ENCODE measurements at regions not wholly inside any gene's neighbourhood (a gene's known extent, or its start where the extent isn't known, plus 50 kb on each side); places are given as distances from the start of the nearest gene placed in this dataset.

DNA sequence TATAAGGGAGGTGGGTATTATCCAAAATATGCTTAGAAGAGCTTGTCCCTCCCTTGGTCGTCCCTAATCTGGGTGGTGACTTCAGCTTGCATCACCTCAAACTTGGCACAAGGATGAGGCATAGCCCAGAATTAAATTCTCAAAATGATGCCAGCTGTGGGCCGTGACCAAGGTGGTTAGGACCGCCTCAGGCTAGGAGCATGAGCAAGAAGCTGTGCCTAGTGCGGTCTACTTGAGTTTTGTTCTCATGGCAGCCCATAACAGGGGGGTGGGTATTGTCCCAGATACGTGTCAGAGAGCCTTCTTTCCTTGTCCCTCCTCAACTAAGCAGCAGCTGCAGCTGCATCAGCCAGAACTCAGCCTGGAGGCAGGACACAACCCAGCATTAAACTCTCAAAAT lies 2620.0 kb downstream of the PCDH7 start:
- no peaks in the 10 kb centered on the region for H3K27me3 ChIP-seq (ENCODE audit: control insufficient read depth, insufficient read depth, low read length)
- no peak overlapping the region for H3K9ac ChIP-seq (ENCODE audit: low read length in 3 of 3)
- H3K4me3 ChIP-seq (ENCODE audit: low read length in 3 of 3), result no peak overlapping the region
- H3K27ac ChIP-seq (ENCODE audit: low read depth in 2 of 2, low read length in 2 of 2), result no peak overlapping the region
- TF ChIP-seq, protein P1, sequence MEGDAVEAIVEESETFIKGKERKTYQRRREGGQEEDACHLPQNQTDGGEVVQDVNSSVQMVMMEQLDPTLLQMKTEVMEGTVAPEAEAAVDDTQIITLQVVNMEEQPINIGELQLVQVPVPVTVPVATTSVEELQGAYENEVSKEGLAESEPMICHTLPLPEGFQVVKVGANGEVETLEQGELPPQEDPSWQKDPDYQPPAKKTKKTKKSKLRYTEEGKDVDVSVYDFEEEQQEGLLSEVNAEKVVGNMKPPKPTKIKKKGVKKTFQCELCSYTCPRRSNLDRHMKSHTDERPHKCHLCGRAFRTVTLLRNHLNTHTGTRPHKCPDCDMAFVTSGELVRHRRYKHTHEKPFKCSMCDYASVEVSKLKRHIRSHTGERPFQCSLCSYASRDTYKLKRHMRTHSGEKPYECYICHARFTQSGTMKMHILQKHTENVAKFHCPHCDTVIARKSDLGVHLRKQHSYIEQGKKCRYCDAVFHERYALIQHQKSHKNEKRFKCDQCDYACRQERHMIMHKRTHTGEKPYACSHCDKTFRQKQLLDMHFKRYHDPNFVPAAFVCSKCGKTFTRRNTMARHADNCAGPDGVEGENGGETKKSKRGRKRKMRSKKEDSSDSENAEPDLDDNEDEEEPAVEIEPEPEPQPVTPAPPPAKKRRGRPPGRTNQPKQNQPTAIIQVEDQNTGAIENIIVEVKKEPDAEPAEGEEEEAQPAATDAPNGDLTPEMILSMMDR (IDR thresholded peaks at IDR 0.05; ENCODE audit: borderline replicate concordance, extremely low read depth, insufficient read depth), result no peak
- no peaks in the 10 kb centered on the region for H3K36me3 ChIP-seq (ENCODE audit: control insufficient read depth in 2 of 3, insufficient read depth in 3 of 3, low read length in 3 of 3)
- peaks cover 0 to 3% (median 0%) of the 10 kb centered on the region in 3 donors for H3K9me3 ChIP-seq (ENCODE audit: control insufficient read depth in 2 of 3, insufficient read depth in 1 of 3, low read length in 3 of 3)
- FAIRE-seq (no peak), DNase-seq (no peak)
- no peaks in the 10 kb centered on the region for H3K4me1 ChIP-seq (ENCODE audit: control insufficient read depth in 2 of 3, insufficient read depth in 2 of 3, low read depth in 1 of 3, low read length in 3 of 3)
- intact Hi-C loops (cut with DNase I), result no loop called here

DNA sequence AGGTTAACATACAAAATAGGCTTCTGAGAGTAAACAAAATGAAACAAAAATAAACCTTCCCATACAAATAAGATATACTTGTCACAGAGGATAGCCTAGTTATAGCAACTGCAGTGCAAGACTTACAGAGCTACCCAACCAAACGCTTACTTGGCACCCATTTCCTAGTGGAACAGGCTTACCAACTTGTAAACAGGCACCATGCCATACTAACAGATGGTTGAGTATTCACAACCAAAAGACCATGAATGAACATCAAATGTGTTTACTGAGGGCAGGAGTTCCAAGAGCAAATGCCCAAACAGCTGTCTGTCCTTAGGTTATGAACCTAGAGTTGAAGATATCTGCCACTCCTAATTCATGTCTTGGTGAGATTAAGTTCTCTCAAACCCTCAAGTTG lies 2629.2 kb downstream of the PCDH7 start:
- no peaks in the 10 kb centered on the region for H3K9me3 ChIP-seq (ENCODE audit: control insufficient read depth in 2 of 3, insufficient read depth in 1 of 3, low read length in 3 of 3)
- H3K4me3 ChIP-seq (ENCODE audit: low read length in 3 of 3), result no peak overlapping the region
- intact Hi-C loops (cut with DNase I), result no loop called here
- H3K36me3 ChIP-seq (ENCODE audit: control insufficient read depth in 2 of 3, insufficient read depth in 3 of 3, low read length in 3 of 3), result no peaks in the 10 kb centered on the region
- no peaks in the 10 kb centered on the region for H3K4me1 ChIP-seq (ENCODE audit: control insufficient read depth in 2 of 3, insufficient read depth in 2 of 3, low read depth in 1 of 3, low read length in 3 of 3)
- no peak for FAIRE-seq
- H3K27me3 ChIP-seq (ENCODE audit: control insufficient read depth, insufficient read depth, low read length), result no peaks in the 10 kb centered on the region
- DNase-seq, result no peak
- TF ChIP-seq, protein P1 (IDR thresholded peaks at IDR 0.05; ENCODE audit: borderline replicate concordance, extremely low read depth, insufficient read depth), result no peak
- H3K27ac ChIP-seq (ENCODE audit: low read depth in 2 of 2, low read length in 2 of 2), result no peak overlapping the region
- no peak overlapping the region for H3K9ac ChIP-seq (ENCODE audit: low read length in 3 of 3)

DNA sequence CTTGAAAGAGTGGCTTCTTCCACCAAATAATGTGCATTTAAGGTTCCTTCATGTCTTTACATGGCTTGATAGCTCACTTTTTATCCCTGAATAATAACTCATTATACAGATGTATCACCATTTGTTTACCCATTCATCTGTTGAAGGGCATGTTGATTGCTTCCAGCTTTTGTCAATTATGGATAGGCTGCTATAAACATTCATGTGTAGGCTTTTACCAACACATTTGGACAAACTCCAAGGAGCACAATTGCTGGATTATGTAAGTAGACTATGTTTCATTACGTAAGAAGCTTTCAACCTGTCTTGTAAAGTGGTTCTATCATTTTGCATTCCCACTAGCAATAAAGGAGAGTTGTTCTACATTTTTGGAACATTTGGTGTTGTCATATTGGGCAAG lies 2637.0 kb downstream of the PCDH7 start:
- H3K36me3 ChIP-seq (ENCODE audit: control insufficient read depth in 2 of 3, insufficient read depth in 3 of 3, low read length in 3 of 3), result no peaks in the 10 kb centered on the region
- FAIRE-seq, result no peak
- H3K9ac ChIP-seq (ENCODE audit: low read length in 3 of 3), result no peak overlapping the region
- no peak overlapping the region for H3K27ac ChIP-seq (ENCODE audit: low read depth in 2 of 2, low read length in 2 of 2)
- DNase-seq, result no peak
- intact Hi-C loops (cut with DNase I), result no loop called here
- H3K9me3 ChIP-seq (ENCODE audit: control insufficient read depth in 2 of 3, insufficient read depth in 1 of 3, low read length in 3 of 3), result no peaks in the 10 kb centered on the region
- TF ChIP-seq, protein P1 (IDR thresholded peaks at IDR 0.05; ENCODE audit: borderline replicate concordance, extremely low read depth, insufficient read depth), result no peak
- H3K27me3 ChIP-seq (ENCODE audit: control insufficient read depth, insufficient read depth, low read length), result no peaks in the 10 kb centered on the region
- H3K4me3 ChIP-seq (ENCODE audit: low read length in 3 of 3), result no peak overlapping the region
- no peaks in the 10 kb centered on the region for H3K4me1 ChIP-seq (ENCODE audit: control insufficient read depth in 2 of 3, insufficient read depth in 2 of 3, low read depth in 1 of 3, low read length in 3 of 3)

DNA sequence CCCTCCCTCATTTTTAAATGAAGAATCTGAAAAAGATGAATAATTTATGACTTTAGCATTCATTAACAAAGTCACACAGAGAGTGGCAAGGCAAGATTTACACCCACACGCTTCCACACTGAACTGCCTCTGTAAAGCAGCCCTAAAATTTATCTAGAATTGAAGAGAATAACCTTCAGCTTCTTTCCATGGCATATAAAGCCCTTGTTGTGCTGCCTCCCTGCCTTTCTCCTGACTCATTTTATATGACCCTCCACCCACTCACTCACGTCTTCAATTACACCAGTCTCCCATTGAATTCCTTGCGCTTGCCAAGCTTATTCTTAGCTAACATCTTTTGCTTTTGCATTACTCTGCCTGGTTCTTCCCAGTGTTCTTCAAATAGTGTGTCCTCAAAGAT lies 2649.3 kb downstream of the PCDH7 start:
- no peaks in the 10 kb centered on the region for H3K9me3 ChIP-seq (ENCODE audit: control insufficient read depth in 2 of 3, insufficient read depth in 1 of 3, low read length in 3 of 3)
- H3K27me3 ChIP-seq (ENCODE audit: control insufficient read depth, insufficient read depth, low read length), result no peaks in the 10 kb centered on the region
- DNase-seq (peak in 2 of 5 donors; percentile 2 to 6), FAIRE-seq (no peak)
- intact Hi-C loops (cut with DNase I), result no loop called here
- no peaks in the 10 kb centered on the region for H3K36me3 ChIP-seq (ENCODE audit: control insufficient read depth in 2 of 3, insufficient read depth in 3 of 3, low read length in 3 of 3)
- H3K27ac ChIP-seq (ENCODE audit: low read depth in 2 of 2, low read length in 2 of 2), result no peak overlapping the region
- no peak overlapping the region for H3K4me3 ChIP-seq (ENCODE audit: low read length in 3 of 3)
- H3K4me1 ChIP-seq (ENCODE audit: control insufficient read depth in 2 of 3, insufficient read depth in 2 of 3, low read depth in 1 of 3, low read length in 3 of 3), result no peaks in the 10 kb centered on the region
- H3K9ac ChIP-seq (ENCODE audit: low read length in 3 of 3), result no peak overlapping the region
- TF ChIP-seq, protein P1 (IDR thresholded peaks at IDR 0.05; ENCODE audit: borderline replicate concordance, extremely low read depth, insufficient read depth), result no peak

All from kidney (tissue), 13 donors.